IPS-20b (cell line): ENCODE measurements at regions not wholly inside any gene's neighbourhood (a gene's known extent, or its start where the extent isn't known, plus 50 kb on each side); places are given as distances from the start of the nearest gene placed in this dataset.

Source experiments
- H3K27ac ChIP-seq: one replicate; pipeline ENCODE4 v1.5.1; 2013; ENCODE audit warnings: low read length
- H3K27me3 ChIP-seq: 2 replicates; pipeline ENCODE4 v1.6.1; 2013; ENCODE audit warnings: mild to moderate bottlenecking, low read length, inconsistent platforms; ENCODE audit not compliant: insufficient read depth
- H3K36me3 ChIP-seq: 2 replicates; pipeline ENCODE4 v1.6.1; 2013; ENCODE audit warnings: low read depth, mild to moderate bottlenecking, inconsistent platforms, low read length, moderate library complexity; ENCODE audit not compliant: insufficient read depth
- H3K4me1 ChIP-seq: 2 replicates; pipeline ENCODE4 v1.6.1; 2013; ENCODE audit warnings: mild to moderate bottlenecking, control low read depth, inconsistent platforms, low read length, moderate library complexity; ENCODE audit not compliant: insufficient read depth
- H3K4me3 ChIP-seq: 2 replicates; pipeline ENCODE4 v1.5.1; 2013; ENCODE audit warnings: mild to moderate bottlenecking, low read length, inconsistent platforms
- H3K9ac ChIP-seq: 2 replicates; pipeline ENCODE4 v1.6.1; 2013; ENCODE audit warnings: low read depth, mild to moderate bottlenecking, inconsistent platforms, low read length, moderate library complexity
- H3K9me3 ChIP-seq: 2 replicates; pipeline ENCODE4 v1.6.1; 2013; ENCODE audit warnings: mild to moderate bottlenecking, low read depth, low read length, inconsistent platforms; ENCODE audit not compliant: insufficient read depth

- Histone ChIP-seq H3K27ac (no peak overlapping the region), H3K9ac (no peak overlapping the region), H3K9me3 (no peaks in the 10 kb centered on the region), H3K27me3 (no peaks in the 10 kb centered on the region), H3K4me1 (peaks cover 4% of the 10 kb centered on the region; the same call in 1 of the 2 replicates), H3K4me3 (no peak overlapping the region), H3K36me3 (no peaks in the 10 kb centered on the region)
Observed at GRCh38 chr1:38622197-38622596, 237.4 kb downstream of the RRAGC start.

GRCh38 chr1:38616846-38617245 is 242.7 kb downstream of the RRAGC start:
- no peak overlapping the region for H3K4me3 ChIP-seq
- H3K9ac ChIP-seq = no peak overlapping the region
- H3K36me3 ChIP-seq = no peaks in the 10 kb centered on the region
- H3K27ac ChIP-seq = no peak overlapping the region
- H3K27me3 ChIP-seq = no peaks in the 10 kb centered on the region; the same call in 1 of the 2 replicates
- H3K4me1 ChIP-seq = no peaks in the 10 kb centered on the region
- H3K9me3 ChIP-seq = peaks cover 2% of the 10 kb centered on the region; the same call in 1 of the 2 replicates

GRCh38 chr1:38615680-38616079 is 243.9 kb downstream of the RRAGC start:
- Histone ChIP-seq H3K9me3 (peaks cover 2% of the 10 kb centered on the region; the same call in 1 of the 2 replicates), H3K9ac (no peak overlapping the region), H3K27me3 (no peaks in the 10 kb centered on the region; the same call in 1 of the 2 replicates), H3K36me3 (no peaks in the 10 kb centered on the region), H3K4me3 (no peak overlapping the region), H3K4me1 (no peaks in the 10 kb centered on the region), H3K27ac (no peak overlapping the region)

GRCh38 chr1:38614861-38615260 is 244.7 kb downstream of the RRAGC start:
- Histone ChIP-seq H3K4me3 (no peak overlapping the region), H3K9me3 (peaks cover 2% of the 10 kb centered on the region; the same call in 1 of the 2 replicates), H3K27ac (no peak overlapping the region), H3K27me3 (no peaks in the 10 kb centered on the region; the same call in 1 of the 2 replicates), H3K9ac (no peak overlapping the region), H3K4me1 (no peaks in the 10 kb centered on the region), H3K36me3 (no peaks in the 10 kb centered on the region)

- Histone ChIP-seq H3K36me3 (no peaks in the 10 kb centered on the region), H3K9ac (no peak overlapping the region), H3K4me1 (no peaks in the 10 kb centered on the region), H3K9me3 (peaks cover 2% of the 10 kb centered on the region; the same call in 1 of the 2 replicates), H3K27me3 (no peaks in the 10 kb centered on the region; the same call in 1 of the 2 replicates), H3K4me3 (no peak overlapping the region), H3K27ac (no peak overlapping the region)
Observed at GRCh38 chr1:38613996-38614395, 245.6 kb downstream of the RRAGC start.

GRCh38 chr1:38612951-38613350 is 246.6 kb downstream of the RRAGC start:
- Histone ChIP-seq H3K4me3 (no peak overlapping the region), H3K27me3 (peaks cover 1% of the 10 kb centered on the region), H3K9me3 (peaks cover 2% of the 10 kb centered on the region; the same call in 1 of the 2 replicates), H3K9ac (no peak overlapping the region), H3K36me3 (no peaks in the 10 kb centered on the region), H3K27ac (no peak overlapping the region), H3K4me1 (no peaks in the 10 kb centered on the region; the same call in 1 of the 2 replicates)

- H3K9me3 ChIP-seq = peaks cover 2% of the 10 kb centered on the region; the same call in 1 of the 2 replicates
- H3K4me1 ChIP-seq = no peaks in the 10 kb centered on the region; the same call in 1 of the 2 replicates
- H3K9ac ChIP-seq = no peak overlapping the region
- H3K36me3 ChIP-seq = no peaks in the 10 kb centered on the region
- no peak overlapping the region for H3K27ac ChIP-seq
- peaks cover 13% of the 10 kb centered on the region for H3K27me3 ChIP-seq
- H3K4me3 ChIP-seq = no peak overlapping the region
Observed at GRCh38 chr1:38611664-38612211, 247.8 kb downstream of the RRAGC start.

- Histone ChIP-seq H3K9ac (no peak overlapping the region), H3K27ac (no peak overlapping the region), H3K4me1 (no peaks in the 10 kb centered on the region; the same call in 1 of the 2 replicates), H3K27me3 (peaks cover 32% of the 10 kb centered on the region), H3K36me3 (no peaks in the 10 kb centered on the region), H3K4me3 (no peak overlapping the region), H3K9me3 (no peaks in the 10 kb centered on the region)
Observed at GRCh38 chr1:38609166-38610025, 250.2 kb downstream of the RRAGC start.

- Histone ChIP-seq H3K9me3 (no peaks in the 10 kb centered on the region), H3K9ac (no peak overlapping the region), H3K27me3 (peaks cover 39% of the 10 kb centered on the region), H3K27ac (no peak overlapping the region), H3K4me3 (no peak overlapping the region), H3K36me3 (no peaks in the 10 kb centered on the region), H3K4me1 (no peaks in the 10 kb centered on the region; the same call in 1 of the 2 replicates)
Observed at GRCh38 chr1:38608202-38608864, 251.2 kb downstream of the RRAGC start.

GRCh38 chr1:38607526-38607925 is 252.0 kb downstream of the RRAGC start:
- Histone ChIP-seq H3K27ac (no peak overlapping the region), H3K9me3 (no peaks in the 10 kb centered on the region), H3K36me3 (no peaks in the 10 kb centered on the region), H3K4me3 (no peak overlapping the region), H3K27me3 (peaks cover 47% of the 10 kb centered on the region), H3K4me1 (no peaks in the 10 kb centered on the region; the same call in 1 of the 2 replicates), H3K9ac (no peak overlapping the region)

- Histone ChIP-seq H3K9me3 (no peaks in the 10 kb centered on the region), H3K9ac (no peak overlapping the region), H3K4me3 (no peak overlapping the region), H3K4me1 (peaks cover 3% of the 10 kb centered on the region; the same call in 1 of the 2 replicates), H3K27me3 (peaks cover 68% of the 10 kb centered on the region), H3K27ac (no peak overlapping the region), H3K36me3 (no peaks in the 10 kb centered on the region)
Observed at GRCh38 chr1:38605063-38605462, 254.5 kb downstream of the RRAGC start.
